ENCODE measurements at regions not wholly inside any gene's neighbourhood (a gene's known extent, or its start where the extent isn't known, plus 50 kb on each side); places are given as distances from the start of the nearest gene placed in this dataset.

DNA sequence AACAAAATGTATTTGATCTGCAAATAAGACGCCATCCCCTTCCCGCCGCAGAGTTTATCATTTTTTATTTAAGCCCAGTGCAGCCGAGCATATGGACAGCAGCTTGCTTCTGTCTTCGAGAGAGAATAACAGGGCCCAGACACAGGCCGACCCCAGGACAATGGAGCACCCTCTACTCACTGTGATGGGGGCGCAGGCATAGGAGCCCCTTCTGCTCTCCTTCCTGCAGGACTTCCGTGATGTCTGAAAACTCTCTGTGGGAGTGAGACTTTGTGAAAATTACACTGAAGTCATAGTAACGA is 134.8 kb downstream of the OAT start:
- no peaks in the 10 kb centered on the region for H3K79me1 ChIP-seq (ENCODE audit: low read depth in 1 of 2, low read length in 2 of 2)
- TF ChIP-seq CEBPB (IDR thresholded peaks at IDR 0.05; ENCODE audit: low read depth, low read length) (no peak), POLR2A (IDR thresholded peaks at IDR 0.05; ENCODE audit: low read depth, low read length) (no peak), RFX5 (IDR thresholded peaks at IDR 0.05; ENCODE audit: low read depth, low read length) (no peak), FOS (IDR thresholded peaks at IDR 0.05; ENCODE audit: low read depth, low read length) (no peak), BHLHE40 (IDR thresholded peaks at IDR 0.05; ENCODE audit: low read depth, low read length) (no peak), CHD1 (IDR thresholded peaks at IDR 0.05; ENCODE audit: low read depth, low read length) (no peak), RAD21 (IDR thresholded peaks at IDR 0.05; ENCODE audit: low read length) (no peak), RCOR1 (IDR thresholded peaks at IDR 0.05; ENCODE audit: insufficient replicate concordance, low read length) (no peak), MXI1 (IDR thresholded peaks at IDR 0.05; ENCODE audit: borderline replicate concordance, low read depth, low read length) (no peak), MAFK (IDR thresholded peaks at IDR 0.05; ENCODE audit: low read depth, low read length) (no peak), MAZ (IDR thresholded peaks at IDR 0.05; ENCODE audit: borderline replicate concordance, low read depth, low read length) (no peak), USF2 (IDR thresholded peaks at IDR 0.05; ENCODE audit: low read depth, low read length) (no peak), NFE2L2 (IDR thresholded peaks at IDR 0.05; ENCODE audit: low read depth, low read length) (no peak), SMC3 (IDR thresholded peaks at IDR 0.05; ENCODE audit: low read depth, low read length) (no peak)
- TF ChIP-seq, protein P1, sequence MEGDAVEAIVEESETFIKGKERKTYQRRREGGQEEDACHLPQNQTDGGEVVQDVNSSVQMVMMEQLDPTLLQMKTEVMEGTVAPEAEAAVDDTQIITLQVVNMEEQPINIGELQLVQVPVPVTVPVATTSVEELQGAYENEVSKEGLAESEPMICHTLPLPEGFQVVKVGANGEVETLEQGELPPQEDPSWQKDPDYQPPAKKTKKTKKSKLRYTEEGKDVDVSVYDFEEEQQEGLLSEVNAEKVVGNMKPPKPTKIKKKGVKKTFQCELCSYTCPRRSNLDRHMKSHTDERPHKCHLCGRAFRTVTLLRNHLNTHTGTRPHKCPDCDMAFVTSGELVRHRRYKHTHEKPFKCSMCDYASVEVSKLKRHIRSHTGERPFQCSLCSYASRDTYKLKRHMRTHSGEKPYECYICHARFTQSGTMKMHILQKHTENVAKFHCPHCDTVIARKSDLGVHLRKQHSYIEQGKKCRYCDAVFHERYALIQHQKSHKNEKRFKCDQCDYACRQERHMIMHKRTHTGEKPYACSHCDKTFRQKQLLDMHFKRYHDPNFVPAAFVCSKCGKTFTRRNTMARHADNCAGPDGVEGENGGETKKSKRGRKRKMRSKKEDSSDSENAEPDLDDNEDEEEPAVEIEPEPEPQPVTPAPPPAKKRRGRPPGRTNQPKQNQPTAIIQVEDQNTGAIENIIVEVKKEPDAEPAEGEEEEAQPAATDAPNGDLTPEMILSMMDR (conservative IDR thresholded peaks at IDR 0.05; ENCODE audit: low read depth, low read length), result no peak
- TF ChIP-seq, protein P2, sequence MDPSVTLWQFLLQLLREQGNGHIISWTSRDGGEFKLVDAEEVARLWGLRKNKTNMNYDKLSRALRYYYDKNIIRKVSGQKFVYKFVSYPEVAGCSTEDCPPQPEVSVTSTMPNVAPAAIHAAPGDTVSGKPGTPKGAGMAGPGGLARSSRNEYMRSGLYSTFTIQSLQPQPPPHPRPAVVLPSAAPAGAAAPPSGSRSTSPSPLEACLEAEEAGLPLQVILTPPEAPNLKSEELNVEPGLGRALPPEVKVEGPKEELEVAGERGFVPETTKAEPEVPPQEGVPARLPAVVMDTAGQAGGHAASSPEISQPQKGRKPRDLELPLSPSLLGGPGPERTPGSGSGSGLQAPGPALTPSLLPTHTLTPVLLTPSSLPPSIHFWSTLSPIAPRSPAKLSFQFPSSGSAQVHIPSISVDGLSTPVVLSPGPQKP (IDR thresholded peaks at IDR 0.05; ENCODE audit: borderline replicate concordance, low read depth, low read length), result no peak
- no peak overlapping the region for H2BK5ac ChIP-seq (ENCODE audit: low read depth, low read length, poor library complexity, severe bottlenecking)
- no peak overlapping the region for H2BK20ac ChIP-seq (ENCODE audit: low read depth, low read length)
- ChIA-PET POLR2A (ENCODE audit: unreplicated experiment) (no interaction called here), CTCF (no interaction called here)
- H3K9me3 ChIP-seq (ENCODE audit: control insufficient read depth, insufficient read depth, low read length), result peaks cover 20% of the 10 kb centered on the region
- no peaks in the 10 kb centered on the region for H3K36me3 ChIP-seq (ENCODE audit: control insufficient read depth, insufficient read depth, low read length)
- H3K4me1 ChIP-seq (ENCODE audit: control insufficient read depth, insufficient read depth, low read length), result no peaks in the 10 kb centered on the region
- in situ Hi-C loops (cut with MboI; ENCODE audit: low sequenced_read_pairs), result no loop called here
- H4K91ac ChIP-seq (ENCODE audit: insufficient read depth, low read depth, low read length), result no peak overlapping the region
- no peaks in the 10 kb centered on the region for H3K9me1 ChIP-seq (ENCODE audit: insufficient read depth, low read length)
- no peak for DNase-seq
- no peak overlapping the region for H2BK120ac ChIP-seq (ENCODE audit: low read depth, low read length)
- H2AK5ac ChIP-seq (ENCODE audit: low read depth, low read length), result no peak overlapping the region
- H3K27me3 ChIP-seq (ENCODE audit: control insufficient read depth, insufficient read depth, low read length), result no peaks in the 10 kb centered on the region
- no peak overlapping the region for H2AK9ac ChIP-seq (replicated peaks; ENCODE audit: low read depth, low read length, poor library complexity)
- WGBS, 2 experiments (ENCODE audit: extremely low coverage in 2 of 2, insufficient read length in 1 of 2), result 20% methylated on average over 2 of the region's 9 CpGs; no CpG with 5 or more reads in 1 of the 2 experiments
- no peak overlapping the region for H3K23ac ChIP-seq (ENCODE audit: low read depth, low read length)
- no peak overlapping the region for H3K27ac ChIP-seq (ENCODE audit: insufficient read depth, low read length)
- H3K56ac ChIP-seq (ENCODE audit: extremely low read depth, insufficient read depth, low read length), result no peak overlapping the region
- no peaks in the 10 kb centered on the region for H4K20me1 ChIP-seq (ENCODE audit: insufficient read depth, low read length)
- no TSS peak for BruUV-seq (replicated peaks)
- H3K4me3 ChIP-seq (ENCODE audit: insufficient read depth, low read depth, low read length), result no peak overlapping the region
- no peak overlapping the region for H3K4me2 ChIP-seq (ENCODE audit: low read depth, low read length)
- ATAC-seq (ENCODE audit: low read depth), result no peak
- intact Hi-C loops (cut with micrococcal nuclease), result no loop called here
- H4K8ac ChIP-seq (ENCODE audit: low read depth in 2 of 2, low read length in 2 of 2), result no peak overlapping the region
- H3K14ac ChIP-seq (replicated peaks; ENCODE audit: low read depth, low read length), result no peak overlapping the region
- dilution Hi-C loops (cut with HindIII; ENCODE audit: low sequenced_read_pairs, unreplicated experiment), result no loop called here
- H2AFZ ChIP-seq (replicated peaks; ENCODE audit: low read length, poor library complexity), result no peak overlapping the region
- H2BK15ac ChIP-seq (ENCODE audit: low read depth, low read length), result no peak overlapping the region
- H4K5ac ChIP-seq (ENCODE audit: low read depth, low read length), result no peak overlapping the region
- H3K9ac ChIP-seq (ENCODE audit: low read depth, low read length), result no peak overlapping the region
- H3K18ac ChIP-seq (ENCODE audit: low read depth, low read length), result no peak overlapping the region
- no peak overlapping the region for H3K4ac ChIP-seq (ENCODE audit: low read depth, low read length)
